ENCODE measurements at regions not wholly inside any gene's neighbourhood (a gene's known extent, or its start where the extent isn't known, plus 50 kb on each side); places are given as distances from the start of the nearest gene placed in this dataset.
"Not testable (repeated sequence)": the region's sequence is repeated elsewhere in the genome, so short reads cannot be mapped to it uniquely, and the experiment has no call there.

DNA sequence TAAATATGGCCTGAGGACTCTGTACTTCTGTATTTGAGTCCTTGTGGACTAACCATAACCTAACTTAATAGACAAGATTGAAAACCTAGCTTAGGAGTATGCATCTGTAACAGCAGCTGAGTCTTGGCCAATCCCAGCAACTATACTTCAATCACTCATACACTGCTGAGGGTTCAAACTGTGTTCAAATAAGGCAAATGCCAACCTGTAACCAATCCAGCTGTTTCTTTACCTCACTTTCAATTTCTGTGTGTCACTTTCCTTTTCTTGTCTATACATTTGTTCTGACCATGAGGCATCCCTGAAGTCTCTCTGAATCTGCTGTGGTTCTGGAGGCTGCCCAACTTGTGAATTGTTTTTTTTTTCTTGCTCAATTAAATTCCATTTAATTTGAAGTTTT is 57.9 kb upstream of the GOLGA8O start:
- H3K9me3 Mint-ChIP-seq; H3K36me3 Mint-ChIP-seq; H3K27ac ChIP-seq (ENCODE audit: low read depth, low read length); POLR2A ChIA-PET (ENCODE audit: partially characterized antibody); intact Hi-C loops (cut with micrococcal nuclease); H3K4me3 ChIP-seq (ENCODE audit: low read length in 2 of 2); CTCF ChIA-PET (ENCODE audit: partially characterized antibody); H3K4me1 Mint-ChIP-seq; H3K27me3 ChIP-seq (ENCODE audit: insufficient read depth, low read length); H3K4me1 ChIP-seq (ENCODE audit: insufficient read depth, low read length); H3K4me3 Mint-ChIP-seq; DNase-seq; H3K36me3 ChIP-seq (ENCODE audit: insufficient read depth, low read length); H3K9me3 ChIP-seq (ENCODE audit: control insufficient read depth in 1 of 2, low read length in 2 of 2); H3K27ac Mint-ChIP-seq; H3K27me3 Mint-ChIP-seq: not testable (repeated sequence)

DNA sequence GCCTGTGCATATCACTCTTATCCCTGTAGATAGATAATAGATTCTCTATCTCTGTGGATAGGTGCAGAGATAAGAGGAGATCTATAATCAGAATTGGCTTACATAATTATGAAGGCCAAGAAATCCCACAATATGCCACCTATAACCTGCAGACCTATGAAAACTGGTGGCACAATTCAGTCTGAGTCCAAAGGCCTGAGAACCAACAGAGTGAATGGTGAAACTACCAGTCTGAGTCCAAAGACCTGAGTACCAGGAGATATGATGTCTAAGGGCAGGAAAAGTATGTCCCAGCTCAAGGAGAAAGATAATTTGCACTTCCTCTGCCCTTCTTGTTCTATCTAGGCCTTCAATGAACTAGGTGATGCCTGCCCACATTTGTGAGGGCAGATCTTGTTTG is 54.6 kb upstream of the GOLGA8O start:
- H3K4me3 Mint-ChIP-seq; H3K27ac Mint-ChIP-seq; H3K27ac ChIP-seq (ENCODE audit: low read depth, low read length); H3K4me1 ChIP-seq (ENCODE audit: insufficient read depth, low read length); CTCF ChIA-PET (ENCODE audit: partially characterized antibody); H3K27me3 Mint-ChIP-seq; POLR2A ChIA-PET (ENCODE audit: partially characterized antibody); H3K36me3 ChIP-seq (ENCODE audit: insufficient read depth, low read length); intact Hi-C loops (cut with micrococcal nuclease); H3K9me3 Mint-ChIP-seq; H3K9me3 ChIP-seq (ENCODE audit: control insufficient read depth in 1 of 2, low read length in 2 of 2); H3K27me3 ChIP-seq (ENCODE audit: insufficient read depth, low read length); H3K4me1 Mint-ChIP-seq; H3K36me3 Mint-ChIP-seq; DNase-seq; H3K4me3 ChIP-seq (ENCODE audit: low read length in 2 of 2): not testable (repeated sequence)

DNA sequence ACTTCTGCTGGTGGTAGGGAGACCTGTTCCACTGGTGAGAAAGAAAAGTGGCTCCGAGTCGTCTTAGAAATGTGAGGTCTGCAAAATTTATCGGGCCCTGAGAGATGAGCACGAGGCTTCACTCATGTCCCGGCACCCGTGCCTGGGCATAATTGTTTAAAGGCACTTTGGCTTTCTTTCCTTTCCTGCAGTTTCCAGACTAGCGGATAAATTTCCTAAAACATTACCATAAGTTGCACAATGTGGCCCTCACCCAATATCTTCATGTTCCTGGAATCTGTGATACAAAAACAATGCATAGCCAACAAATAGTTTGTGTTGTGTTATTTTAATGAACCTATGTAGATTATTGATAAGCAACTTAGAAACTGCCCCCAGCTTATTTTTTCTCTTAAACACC is 52.6 kb upstream of the GOLGA8O start:
- H3K4me1 ChIP-seq (ENCODE audit: insufficient read depth, low read length); H3K27me3 ChIP-seq (ENCODE audit: insufficient read depth, low read length); DNase-seq; CTCF ChIA-PET (ENCODE audit: partially characterized antibody); H3K27ac ChIP-seq (ENCODE audit: low read depth, low read length); POLR2A ChIA-PET (ENCODE audit: partially characterized antibody); H3K27ac Mint-ChIP-seq; H3K9me3 Mint-ChIP-seq; H3K4me1 Mint-ChIP-seq; H3K4me3 Mint-ChIP-seq; H3K9me3 ChIP-seq (ENCODE audit: control insufficient read depth in 1 of 2, low read length in 2 of 2); H3K36me3 Mint-ChIP-seq; intact Hi-C loops (cut with micrococcal nuclease); H3K4me3 ChIP-seq (ENCODE audit: low read length in 2 of 2); H3K27me3 Mint-ChIP-seq; H3K36me3 ChIP-seq (ENCODE audit: insufficient read depth, low read length): not testable (repeated sequence)

DNA sequence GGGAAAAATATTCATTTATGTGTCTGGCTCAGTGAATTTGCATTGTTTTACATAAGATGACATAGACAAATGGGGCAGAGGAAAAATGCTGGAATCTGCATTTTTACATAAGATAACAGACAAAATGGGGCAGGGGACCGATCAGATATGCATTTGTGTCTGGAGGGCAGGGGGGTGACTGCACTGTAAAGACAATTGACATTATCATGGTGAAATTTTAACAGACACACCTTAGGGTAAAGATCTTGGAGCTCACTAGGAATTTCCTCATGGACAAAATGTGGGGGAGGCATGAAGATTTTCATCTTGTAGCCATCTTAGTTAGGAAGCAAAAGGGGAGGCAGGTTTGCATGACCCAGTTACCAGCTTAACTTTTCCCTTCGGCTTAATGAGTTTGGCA is 51.4 kb upstream of the GOLGA8O start:
- H3K27ac Mint-ChIP-seq; H3K36me3 Mint-ChIP-seq; H3K9me3 Mint-ChIP-seq; H3K27me3 Mint-ChIP-seq; H3K4me1 Mint-ChIP-seq; H3K27me3 ChIP-seq (ENCODE audit: insufficient read depth, low read length); DNase-seq; H3K4me1 ChIP-seq (ENCODE audit: insufficient read depth, low read length); intact Hi-C loops (cut with micrococcal nuclease); H3K36me3 ChIP-seq (ENCODE audit: insufficient read depth, low read length); H3K4me3 Mint-ChIP-seq; POLR2A ChIA-PET (ENCODE audit: partially characterized antibody); CTCF ChIA-PET (ENCODE audit: partially characterized antibody); H3K27ac ChIP-seq (ENCODE audit: low read depth, low read length); H3K9me3 ChIP-seq (ENCODE audit: control insufficient read depth in 1 of 2, low read length in 2 of 2); H3K4me3 ChIP-seq (ENCODE audit: low read length in 2 of 2): not testable (repeated sequence)

DNA sequence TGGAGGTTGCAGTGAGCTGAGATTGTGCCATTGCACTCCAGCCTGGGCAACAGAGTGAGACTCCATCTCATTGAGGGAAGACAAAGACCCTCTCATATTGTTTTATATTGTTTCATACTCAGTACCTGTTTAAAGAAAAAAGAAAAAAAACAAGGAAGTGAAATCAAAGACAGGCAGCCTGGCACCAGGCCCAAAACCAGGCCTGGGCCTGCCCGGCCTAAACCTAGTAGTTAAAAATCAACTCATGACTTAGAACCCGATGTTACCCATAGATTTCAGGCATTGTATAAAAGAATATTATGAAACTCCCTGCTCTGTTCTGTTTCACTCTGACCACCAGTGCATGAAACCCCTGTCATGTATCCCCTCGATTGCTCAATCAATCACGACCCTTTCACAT is 50.2 kb upstream of the GOLGA8O start:
- POLR2A ChIA-PET (ENCODE audit: partially characterized antibody), result not testable (repeated sequence)

More for the DNA sequence above, 50.2 kb upstream of the GOLGA8O start:
- H3K4me3 ChIP-seq (ENCODE audit: low read length in 2 of 2); H3K27ac ChIP-seq (ENCODE audit: low read depth, low read length); CTCF ChIA-PET (ENCODE audit: partially characterized antibody); H3K9me3 ChIP-seq (ENCODE audit: control insufficient read depth in 1 of 2, low read length in 2 of 2); H3K4me1 Mint-ChIP-seq; H3K9me3 Mint-ChIP-seq; H3K27ac Mint-ChIP-seq; H3K36me3 Mint-ChIP-seq; H3K27me3 ChIP-seq (ENCODE audit: insufficient read depth, low read length); H3K4me3 Mint-ChIP-seq; H3K27me3 Mint-ChIP-seq; H3K36me3 ChIP-seq (ENCODE audit: insufficient read depth, low read length); intact Hi-C loops (cut with micrococcal nuclease); H3K4me1 ChIP-seq (ENCODE audit: insufficient read depth, low read length); DNase-seq: not testable (repeated sequence)

Measured in CD4-positive, alpha-beta memory T cell (primary cell).